ENCODE measurements at regions not wholly inside any gene's neighbourhood (a gene's known extent, or its start where the extent isn't known, plus 50 kb on each side); places are given as distances from the start of the nearest gene placed in this dataset.

GRCh38 chr1:82979593-82980236, 1019.2 kb downstream of the TTLL7 start:
- DNase-seq: no peak

GRCh38 chr1:82978461-82979324, 1020.2 kb downstream of the TTLL7 start:
- DNase-seq: peak in 6 of 58 donors; percentile 1 to 22 (median 4)

GRCh38 chr1:82972841-82973553, 1025.9 kb downstream of the TTLL7 start:
- no peak for DNase-seq

GRCh38 chr1:82969340-82969739, 1029.6 kb downstream of the TTLL7 start:
- no peak for DNase-seq

- no peak for DNase-seq
These were observed 1036.3 kb downstream of the TTLL7 start for GRCh38 chr1:82962658-82963057.

GRCh38 chr1:82950606-82951200, 1048.2 kb downstream of the TTLL7 start:
- DNase-seq: peak in 2 of 58 donors; percentile 6 to 48

- no peak for DNase-seq
These were observed 1050.5 kb downstream of the TTLL7 start for GRCh38 chr1:82948386-82948785.

- no peak for DNase-seq
These were observed 1051.7 kb downstream of the TTLL7 start for GRCh38 chr1:82947278-82947677.

GRCh38 chr1:82946096-82946605, 1052.8 kb downstream of the TTLL7 start:
- no peak for DNase-seq

GRCh38 chr1:82944822-82945221, 1054.1 kb downstream of the TTLL7 start:
- no peak for DNase-seq

GRCh38 chr1:82934074-82934473, 1064.9 kb downstream of the TTLL7 start:
- peak in 3 of 58 donors; percentile 7 to 11 (median 9) for DNase-seq

- no peak for DNase-seq
These were observed 1066.2 kb downstream of the TTLL7 start for GRCh38 chr1:82932727-82933126.

GRCh38 chr1:82932207-82932606, 1066.7 kb downstream of the TTLL7 start:
- DNase-seq: no peak

- DNase-seq: no peak
These were observed 1067.9 kb downstream of the TTLL7 start for GRCh38 chr1:82931006-82931405.

- DNase-seq: no peak
These were observed 1071.2 kb downstream of the TTLL7 start for GRCh38 chr1:82927753-82928152.

GRCh38 chr1:82924666-82925065, 1074.3 kb downstream of the TTLL7 start:
- no peak for DNase-seq

- no peak for DNase-seq
These were observed 1075.0 kb downstream of the TTLL7 start for GRCh38 chr1:82923931-82924330.

- DNase-seq: peak in 2 of 58 donors; percentile 5 to 27
These were observed 1077.2 kb downstream of the TTLL7 start for GRCh38 chr1:82921759-82922158.

GRCh38 chr1:82920418-82921248, 1078.3 kb downstream of the TTLL7 start:
- no peak for DNase-seq

- no peak for DNase-seq
These were observed 1079.1 kb downstream of the TTLL7 start for GRCh38 chr1:82919837-82920236.
